ENCODE measurements at regions not wholly inside any gene's neighbourhood (a gene's known extent, or its start where the extent isn't known, plus 50 kb on each side); places are given as distances from the start of the nearest gene placed in this dataset.

DNA sequence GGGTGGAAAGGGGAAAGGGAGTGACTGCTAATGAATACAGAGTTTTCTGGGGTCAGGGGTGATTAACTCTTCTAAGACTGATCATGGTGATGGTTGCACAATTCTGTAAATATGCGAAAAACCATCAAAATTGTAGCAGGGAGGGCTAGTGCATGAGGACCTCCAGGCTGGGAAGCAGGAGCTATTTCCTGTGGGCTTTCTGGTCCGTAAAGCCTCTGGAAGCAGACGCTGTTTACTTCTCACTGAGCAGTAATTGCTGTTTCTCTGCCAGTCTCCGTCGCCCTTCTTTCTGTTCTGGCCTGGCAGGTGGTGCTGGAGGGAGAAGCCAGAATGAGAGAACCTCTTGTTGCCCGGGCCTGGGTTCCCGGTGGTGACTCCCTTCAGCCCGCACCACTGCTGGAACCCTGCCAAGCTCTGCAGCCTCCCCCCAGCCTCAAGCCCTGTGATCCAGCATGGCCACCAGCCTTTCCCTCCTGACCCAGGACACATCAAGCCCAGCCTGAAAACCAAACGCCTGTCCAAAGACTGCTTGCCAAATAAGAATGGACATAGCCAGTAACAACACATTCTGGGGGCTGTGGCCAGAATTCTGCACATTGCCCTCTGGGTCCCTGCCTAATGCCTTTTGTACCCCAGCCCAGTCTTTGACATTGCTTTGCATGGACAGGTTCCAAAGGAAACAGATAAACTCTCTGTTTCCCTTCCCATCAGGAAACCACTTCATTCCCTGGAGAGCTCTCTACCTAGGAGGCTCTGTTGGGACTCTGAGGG is 201.0 kb upstream of the NAV2 start:
- no peak for FAIRE-seq
- H3K36me3 ChIP-seq (ENCODE audit: insufficient read depth, low read length) = no peaks in the 10 kb centered on the region
- no peak overlapping the region for H3K4me2 ChIP-seq (ENCODE audit: low read length)
- Mint-ChIP-seq H3K9me3 (ENCODE audit: unreplicated experiment) (peaks cover 2% of the 10 kb centered on the region), H3K27ac (ENCODE audit: unreplicated experiment) (no peak overlapping the region), H3K27me3 (ENCODE audit: low read depth, unreplicated experiment) (peaks cover 54% of the 10 kb centered on the region), H3K4me3 (ENCODE audit: unreplicated experiment) (no peak overlapping the region), H3K36me3 (ENCODE audit: low read depth, unreplicated experiment) (no peaks in the 10 kb centered on the region), H3K4me1 (ENCODE audit: low read depth, unreplicated experiment) (no peaks in the 10 kb centered on the region)
- no peak overlapping the region for H3K27ac ChIP-seq (ENCODE audit: low read depth, low read length)
- H3K9ac ChIP-seq (ENCODE audit: low read length) = no peak overlapping the region
- DNase-seq (ENCODE audit: low read depth) = peak; percentile 3
- H4K20me1 ChIP-seq (ENCODE audit: insufficient read depth, low read length) = no peaks in the 10 kb centered on the region
- H3K27me3 ChIP-seq (ENCODE audit: insufficient read depth, low read length) = peaks cover 37% of the 10 kb centered on the region
- H3K4me3 ChIP-seq (ENCODE audit: insufficient read depth, low read depth, low read length) = no peak overlapping the region
- no peaks in the 10 kb centered on the region for H3K79me2 ChIP-seq (ENCODE audit: insufficient read depth, low read length)
- TF ChIP-seq EZH2 (IDR thresholded peaks at IDR 0.05; ENCODE audit: insufficient read depth, low read length) = no peak
- TF ChIP-seq, protein P1, sequence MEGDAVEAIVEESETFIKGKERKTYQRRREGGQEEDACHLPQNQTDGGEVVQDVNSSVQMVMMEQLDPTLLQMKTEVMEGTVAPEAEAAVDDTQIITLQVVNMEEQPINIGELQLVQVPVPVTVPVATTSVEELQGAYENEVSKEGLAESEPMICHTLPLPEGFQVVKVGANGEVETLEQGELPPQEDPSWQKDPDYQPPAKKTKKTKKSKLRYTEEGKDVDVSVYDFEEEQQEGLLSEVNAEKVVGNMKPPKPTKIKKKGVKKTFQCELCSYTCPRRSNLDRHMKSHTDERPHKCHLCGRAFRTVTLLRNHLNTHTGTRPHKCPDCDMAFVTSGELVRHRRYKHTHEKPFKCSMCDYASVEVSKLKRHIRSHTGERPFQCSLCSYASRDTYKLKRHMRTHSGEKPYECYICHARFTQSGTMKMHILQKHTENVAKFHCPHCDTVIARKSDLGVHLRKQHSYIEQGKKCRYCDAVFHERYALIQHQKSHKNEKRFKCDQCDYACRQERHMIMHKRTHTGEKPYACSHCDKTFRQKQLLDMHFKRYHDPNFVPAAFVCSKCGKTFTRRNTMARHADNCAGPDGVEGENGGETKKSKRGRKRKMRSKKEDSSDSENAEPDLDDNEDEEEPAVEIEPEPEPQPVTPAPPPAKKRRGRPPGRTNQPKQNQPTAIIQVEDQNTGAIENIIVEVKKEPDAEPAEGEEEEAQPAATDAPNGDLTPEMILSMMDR (IDR thresholded peaks at IDR 0.05; ENCODE audit: insufficient read depth, low read depth, low read length) = no peak
- no peaks in the 10 kb centered on the region for H3K4me1 ChIP-seq (ENCODE audit: insufficient read depth, low read length)
- no peaks in the 10 kb centered on the region for H3K9me3 ChIP-seq (ENCODE audit: insufficient read depth, low read depth, low read length)
- no peak overlapping the region for H2AFZ ChIP-seq (ENCODE audit: low read depth, low read length)

DNA sequence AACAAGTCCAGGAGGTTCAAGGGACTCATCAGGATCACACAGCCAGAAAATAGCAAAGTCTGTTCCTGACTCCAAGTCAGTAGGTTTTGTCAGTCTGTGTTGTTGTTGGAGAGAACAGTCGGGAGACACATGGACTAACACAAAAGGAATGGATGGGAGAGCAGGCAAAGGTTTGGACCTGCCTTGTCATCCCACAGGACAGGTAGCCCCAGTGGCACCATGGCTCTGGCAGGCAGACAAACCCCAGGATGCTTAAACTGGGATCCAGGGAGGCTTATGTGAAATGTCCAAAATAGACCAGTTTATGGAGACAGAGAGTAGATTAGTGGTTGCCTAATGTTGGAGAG is 201.6 kb upstream of the NAV2 start:
- Mint-ChIP-seq H3K36me3 (ENCODE audit: low read depth, unreplicated experiment) (no peaks in the 10 kb centered on the region), H3K9me3 (ENCODE audit: unreplicated experiment) (peaks cover 2% of the 10 kb centered on the region), H3K27ac (ENCODE audit: unreplicated experiment) (no peak overlapping the region), H3K4me3 (ENCODE audit: unreplicated experiment) (no peak overlapping the region), H3K27me3 (ENCODE audit: low read depth, unreplicated experiment) (peaks cover 53% of the 10 kb centered on the region), H3K4me1 (ENCODE audit: low read depth, unreplicated experiment) (no peaks in the 10 kb centered on the region)
- H3K4me1 ChIP-seq (ENCODE audit: insufficient read depth, low read length) = no peaks in the 10 kb centered on the region
- no peak overlapping the region for H3K27ac ChIP-seq (ENCODE audit: low read depth, low read length)
- no peak for TF ChIP-seq EZH2 (IDR thresholded peaks at IDR 0.05; ENCODE audit: insufficient read depth, low read length)
- TF ChIP-seq, protein P1 (IDR thresholded peaks at IDR 0.05; ENCODE audit: insufficient read depth, low read depth, low read length) = no peak
- H3K36me3 ChIP-seq (ENCODE audit: insufficient read depth, low read length) = no peaks in the 10 kb centered on the region
- DNase-seq (ENCODE audit: low read depth) (no peak), FAIRE-seq (no peak)
- no peak overlapping the region for H3K4me3 ChIP-seq (ENCODE audit: insufficient read depth, low read depth, low read length)
- H3K9me3 ChIP-seq (ENCODE audit: insufficient read depth, low read depth, low read length) = no peaks in the 10 kb centered on the region
- no peak overlapping the region for H3K4me2 ChIP-seq (ENCODE audit: low read length)
- H2AFZ ChIP-seq (ENCODE audit: low read depth, low read length) = no peak overlapping the region
- no peaks in the 10 kb centered on the region for H3K79me2 ChIP-seq (ENCODE audit: insufficient read depth, low read length)
- peaks cover 35% of the 10 kb centered on the region for H3K27me3 ChIP-seq (ENCODE audit: insufficient read depth, low read length)
- no peaks in the 10 kb centered on the region for H4K20me1 ChIP-seq (ENCODE audit: insufficient read depth, low read length)
- H3K9ac ChIP-seq (ENCODE audit: low read length) = no peak overlapping the region

DNA sequence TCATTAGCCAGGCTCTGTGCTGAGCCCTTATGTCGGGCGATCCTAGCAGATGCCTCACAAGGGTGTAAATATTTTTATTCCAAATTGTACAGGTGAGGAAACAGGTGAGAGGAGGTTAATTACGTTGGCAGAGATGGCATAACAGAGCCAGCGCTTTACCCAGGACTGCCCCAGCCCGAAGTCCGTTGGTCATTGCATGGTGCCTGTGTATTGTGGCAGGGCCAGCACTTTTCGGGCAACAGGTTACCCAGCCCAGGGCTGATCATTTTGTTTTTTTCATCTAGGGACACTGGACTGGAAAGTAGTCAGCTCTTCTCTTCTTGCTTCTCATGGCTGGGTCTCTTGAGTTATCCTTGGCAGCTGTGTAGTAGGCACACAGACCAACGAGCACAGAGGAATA is 202.2 kb upstream of the NAV2 start:
- H3K27me3 Mint-ChIP-seq (ENCODE audit: low read depth, unreplicated experiment) = peaks cover 52% of the 10 kb centered on the region
- FAIRE-seq (no peak), DNase-seq (ENCODE audit: low read depth) (no peak)
- peaks cover 2% of the 10 kb centered on the region for H3K9me3 Mint-ChIP-seq (ENCODE audit: unreplicated experiment)
- no peaks in the 10 kb centered on the region for H3K36me3 Mint-ChIP-seq (ENCODE audit: low read depth, unreplicated experiment)
- Histone ChIP-seq H3K4me3 (ENCODE audit: insufficient read depth, low read depth, low read length) (no peak overlapping the region), H3K36me3 (ENCODE audit: insufficient read depth, low read length) (no peaks in the 10 kb centered on the region), H4K20me1 (ENCODE audit: insufficient read depth, low read length) (no peaks in the 10 kb centered on the region), H3K79me2 (ENCODE audit: insufficient read depth, low read length) (no peaks in the 10 kb centered on the region), H3K27ac (ENCODE audit: low read depth, low read length) (no peak overlapping the region), H3K27me3 (ENCODE audit: insufficient read depth, low read length) (peaks cover 30% of the 10 kb centered on the region), H3K4me2 (ENCODE audit: low read length) (no peak overlapping the region), H2AFZ (ENCODE audit: low read depth, low read length) (no peak overlapping the region), H3K4me1 (ENCODE audit: insufficient read depth, low read length) (no peaks in the 10 kb centered on the region), H3K9ac (ENCODE audit: low read length) (no peak overlapping the region), H3K9me3 (ENCODE audit: insufficient read depth, low read depth, low read length) (no peaks in the 10 kb centered on the region)
- H3K27ac Mint-ChIP-seq (ENCODE audit: unreplicated experiment) = no peak overlapping the region
- no peak overlapping the region for H3K4me3 Mint-ChIP-seq (ENCODE audit: unreplicated experiment)
- no peaks in the 10 kb centered on the region for H3K4me1 Mint-ChIP-seq (ENCODE audit: low read depth, unreplicated experiment)
- TF ChIP-seq EZH2 (IDR thresholded peaks at IDR 0.05; ENCODE audit: insufficient read depth, low read length) = no peak
- TF ChIP-seq, protein P1 (IDR thresholded peaks at IDR 0.05; ENCODE audit: insufficient read depth, low read depth, low read length) = no peak
